ENCODE measurements at regions not wholly inside any gene's neighbourhood (a gene's known extent, or its start where the extent isn't known, plus 50 kb on each side); places are given as distances from the start of the nearest gene placed in this dataset.
"Not testable (repeated sequence)": the region's sequence is repeated elsewhere in the genome, so short reads cannot be mapped to it uniquely, and the experiment has no call there.

GRCh38 chr1:112105557-112105956 lies 116.1 kb upstream of the KCND3 start:
- no peak for DNase-seq

- no peak for DNase-seq
Observed at GRCh38 chr1:112110031-112110430, 120.6 kb upstream of the KCND3 start.

- DNase-seq, result no peak
Observed at GRCh38 chr1:112111734-112112133, 122.3 kb upstream of the KCND3 start.

GRCh38 chr1:112114540-112114939 lies 125.1 kb upstream of the KCND3 start:
- no peak for DNase-seq

- DNase-seq, result no peak
Observed at GRCh38 chr1:112126598-112126997, 137.1 kb upstream of the KCND3 start.

GRCh38 chr1:112127606-112128005 lies 138.1 kb upstream of the KCND3 start:
- not testable (repeated sequence) for DNase-seq

- DNase-seq, result no peak
Observed at GRCh38 chr1:112133487-112133886, 144.0 kb upstream of the KCND3 start.

- DNase-seq, result no peak
Observed at GRCh38 chr1:112140743-112141142, 151.3 kb upstream of the KCND3 start.

GRCh38 chr1:112141301-112141700 lies 151.8 kb upstream of the KCND3 start:
- DNase-seq, result no peak

- no peak for DNase-seq
Observed at GRCh38 chr1:112141923-112142322, 152.5 kb upstream of the KCND3 start.

GRCh38 chr1:112143871-112144441 lies 154.5 kb upstream of the KCND3 start:
- DNase-seq, result no peak

- DNase-seq, result no peak
Observed at GRCh38 chr1:112144733-112145426, 155.4 kb upstream of the KCND3 start.

- no peak for DNase-seq
Observed at GRCh38 chr1:112146201-112146715, 156.8 kb upstream of the KCND3 start.

- not testable (repeated sequence) for DNase-seq
Observed at GRCh38 chr1:112160214-112160613, 170.7 kb upstream of the KCND3 start.

GRCh38 chr1:112165375-112165774 lies 175.9 kb upstream of the KCND3 start:
- no peak for DNase-seq

- peak; percentile 1 for DNase-seq
Observed at GRCh38 chr1:112169517-112169916, 180.0 kb upstream of the KCND3 start.

GRCh38 chr1:112172294-112172882 lies 182.9 kb upstream of the KCND3 start:
- DNase-seq, result peak; percentile 50

- DNase-seq, result no peak
Observed at GRCh38 chr1:112177314-112177713, 187.8 kb upstream of the KCND3 start.

GRCh38 chr1:112188611-112189010 lies 199.1 kb upstream of the KCND3 start:
- no peak for DNase-seq

GRCh38 chr1:112196008-112196588 lies 199.9 kb upstream of the CTTNBP2NL start:
- no peak for DNase-seq

- DNase-seq, result no peak
Observed at GRCh38 chr1:112196731-112197130, 199.3 kb upstream of the CTTNBP2NL start.

- no peak for DNase-seq
Observed at GRCh38 chr1:112209493-112209892, 186.5 kb upstream of the CTTNBP2NL start.

GRCh38 chr1:112219267-112219666 lies 176.7 kb upstream of the CTTNBP2NL start:
- DNase-seq, result no peak

- DNase-seq, result no peak
Observed at GRCh38 chr1:112230232-112230631, 165.8 kb upstream of the CTTNBP2NL start.
